HG03280 (cell line): ENCODE measurements at regions not wholly inside any gene's neighbourhood (a gene's known extent, or its start where the extent isn't known, plus 50 kb on each side); places are given as distances from the start of the nearest gene placed in this dataset.

Source experiments
- ATAC-seq: cut with Tn5 transposase; IDR thresholded peaks from one replicate; pipeline ENCODE4 v1.9.1; 2021; ENCODE audit warnings: mild to moderate bottlenecking, moderate library complexity; ENCODE audit not compliant: unreplicated experiment

DNA sequence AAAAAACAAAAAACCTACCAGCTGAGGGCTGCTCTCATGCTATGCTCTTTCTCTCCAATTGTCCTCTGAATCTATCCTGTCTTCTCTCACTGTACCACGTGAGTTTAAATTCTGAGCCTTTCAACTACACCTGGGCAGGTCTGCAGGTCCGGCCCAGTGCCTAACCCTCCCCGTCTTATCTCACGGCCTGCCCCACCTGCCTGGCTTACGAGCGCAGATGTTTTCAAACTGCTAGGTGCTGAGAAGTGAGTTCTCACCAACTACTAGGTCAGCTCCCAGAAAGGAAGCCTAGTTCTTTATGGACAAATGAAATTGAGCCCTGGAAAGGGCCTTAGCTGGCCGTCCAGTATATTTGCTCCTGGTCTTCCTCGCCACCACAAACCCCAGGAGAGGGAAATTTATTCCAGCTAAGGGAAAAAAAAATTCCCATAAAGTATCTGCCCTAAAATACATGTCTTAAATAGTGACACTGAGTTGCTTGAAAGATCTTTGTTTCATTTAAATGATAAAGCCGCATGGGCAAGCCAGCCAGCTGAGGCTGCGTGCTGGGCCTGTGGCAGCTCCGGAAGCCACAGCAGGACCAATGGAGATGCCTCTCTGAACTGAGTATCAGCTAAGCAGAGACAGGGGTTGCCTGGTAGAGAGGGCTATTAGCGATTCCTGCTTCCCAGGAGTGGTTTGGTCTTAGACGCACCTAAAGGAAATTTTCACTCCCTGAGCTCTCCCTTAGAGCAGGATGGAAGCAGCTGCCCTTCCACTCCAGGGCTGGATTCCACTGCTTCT lies 92.5 kb upstream of the NCK2 start:
- ATAC-seq, result no peak

DNA sequence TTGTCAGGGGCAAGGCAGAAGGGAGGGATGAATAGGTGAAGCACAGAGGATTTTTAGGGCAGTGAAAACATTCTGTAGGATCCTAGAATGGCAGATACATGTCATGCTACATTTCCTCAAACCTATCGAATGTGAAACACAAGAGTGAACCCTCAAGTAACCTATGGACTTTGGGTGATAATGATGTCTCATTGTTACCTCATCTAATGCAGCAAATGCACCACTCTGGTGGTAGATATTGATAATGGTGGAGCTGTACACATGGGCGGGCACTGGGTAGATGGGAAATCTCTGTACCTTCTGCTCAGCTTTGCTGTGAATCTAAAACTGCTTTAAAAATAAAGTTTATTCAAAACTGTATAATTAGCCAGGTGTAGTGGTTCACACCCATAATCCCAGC lies 95.2 kb upstream of the NCK2 start:
- ATAC-seq, result no peak

DNA sequence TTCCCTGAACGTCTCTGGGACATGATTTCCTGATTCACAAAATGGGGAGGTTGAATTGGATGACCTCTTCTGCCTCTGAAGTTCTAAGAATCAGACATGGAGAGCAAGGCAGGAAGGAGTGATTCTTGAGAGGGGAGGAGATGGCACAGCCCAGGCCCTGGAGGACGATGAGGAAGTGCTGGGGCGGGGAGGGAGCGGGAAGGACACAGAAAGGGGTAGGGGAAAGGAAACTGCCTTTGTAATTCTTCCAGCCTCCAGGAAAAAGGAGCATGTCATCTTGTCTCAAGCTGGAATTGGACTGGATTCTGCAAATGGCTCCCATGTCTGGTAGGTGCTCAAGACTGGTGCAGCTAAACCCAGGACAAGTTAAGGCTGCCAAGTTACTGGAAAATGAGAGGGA lies 97.0 kb upstream of the NCK2 start:
- ATAC-seq, result no peak

DNA sequence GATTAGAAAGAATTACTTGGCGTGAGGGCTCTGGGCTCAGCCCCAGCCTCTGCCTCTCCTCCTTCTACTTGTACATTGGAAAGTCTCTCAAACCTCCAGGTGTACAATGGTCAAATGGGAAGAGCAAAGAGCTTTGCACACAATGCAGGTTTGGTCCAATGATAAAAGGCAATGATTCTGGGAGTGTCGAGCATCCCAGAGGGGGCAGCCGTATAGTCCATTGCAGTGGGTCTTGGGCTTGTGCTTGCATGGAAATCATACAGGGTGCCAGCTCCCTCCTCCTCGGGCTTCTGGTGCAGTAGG lies 98.0 kb upstream of the NCK2 start:
- no peak for ATAC-seq

DNA sequence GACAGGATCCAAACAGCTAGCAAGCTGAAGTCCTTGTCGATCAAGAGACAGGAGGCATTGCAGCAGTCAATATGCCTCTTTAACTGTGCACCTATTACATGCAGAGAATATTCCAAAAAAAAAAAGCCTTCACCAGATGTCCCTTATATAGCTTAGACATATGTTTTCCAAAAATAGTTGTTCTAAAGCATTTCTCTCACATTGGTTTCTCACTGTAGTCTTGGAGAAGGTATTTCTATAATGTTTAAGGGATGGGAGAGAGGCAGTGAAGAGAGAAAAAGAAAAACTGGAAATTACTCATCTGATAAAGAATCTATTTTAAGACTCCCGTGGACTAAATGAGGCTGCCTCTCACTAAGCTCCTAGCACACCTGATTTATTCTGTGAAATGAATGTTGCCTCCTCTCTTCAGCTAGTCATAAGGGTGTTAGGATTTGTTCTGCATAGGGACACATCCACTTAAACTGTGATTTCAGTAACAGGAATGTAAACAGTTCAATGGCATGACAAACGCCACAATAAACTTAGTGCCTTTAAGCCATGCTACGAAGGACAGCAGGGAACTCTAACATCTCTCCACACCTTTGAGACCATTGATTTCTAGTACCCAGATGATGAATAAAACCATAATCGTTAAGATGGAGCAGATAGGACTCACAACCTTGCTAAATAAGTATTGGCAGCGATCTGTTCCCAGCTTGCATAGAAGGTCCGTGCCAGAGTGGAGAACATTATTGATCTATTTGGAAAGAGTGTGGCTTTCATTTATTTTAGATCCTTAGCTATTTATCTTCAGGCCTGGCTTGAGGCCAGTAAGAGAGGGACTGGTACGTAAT lies 98.6 kb upstream of the NCK2 start:
- no peak for ATAC-seq

DNA sequence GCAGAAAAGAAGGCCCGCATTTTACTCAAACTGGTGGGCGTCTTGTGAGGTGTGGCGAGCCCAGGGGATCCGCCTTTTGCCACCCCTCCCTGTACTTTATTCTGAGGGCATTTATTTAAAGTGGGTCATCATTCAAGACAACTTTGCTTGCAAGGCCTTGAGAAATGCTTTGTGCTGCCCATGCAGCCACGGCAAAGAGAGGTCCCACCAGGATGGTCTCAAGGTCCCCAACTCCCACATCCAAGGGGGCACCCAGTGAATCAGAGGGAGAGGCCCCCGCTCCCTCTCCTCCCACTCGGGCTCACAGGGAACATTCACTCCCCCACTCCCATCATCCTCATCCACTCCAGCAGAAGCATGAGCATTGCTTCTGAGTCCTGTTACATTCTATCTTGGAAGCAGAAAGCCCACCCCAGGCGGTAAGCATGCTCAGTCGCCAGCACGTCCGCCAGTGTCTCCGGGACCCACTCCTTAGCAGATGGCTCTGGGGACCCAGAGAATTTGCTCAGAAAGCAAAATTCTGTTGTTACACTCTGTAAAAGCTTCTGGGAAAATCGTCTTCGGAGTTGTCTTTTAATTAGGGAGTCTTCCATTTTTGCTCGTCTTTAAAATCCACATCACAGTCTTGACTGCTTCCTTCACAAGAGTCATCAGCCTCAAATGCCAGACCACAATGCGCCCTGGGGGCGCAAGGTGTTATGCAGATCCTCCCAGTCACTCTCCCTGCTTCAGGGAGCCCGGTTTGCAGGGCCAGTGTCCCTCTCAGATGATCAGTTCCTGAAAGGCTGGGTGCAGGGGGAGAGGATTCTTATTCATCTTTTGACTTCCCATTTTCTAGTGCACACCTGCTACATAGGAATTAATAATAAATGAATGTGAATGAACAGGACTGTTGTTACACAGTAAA lies 99.4 kb upstream of the NCK2 start:
- no peak for ATAC-seq

DNA sequence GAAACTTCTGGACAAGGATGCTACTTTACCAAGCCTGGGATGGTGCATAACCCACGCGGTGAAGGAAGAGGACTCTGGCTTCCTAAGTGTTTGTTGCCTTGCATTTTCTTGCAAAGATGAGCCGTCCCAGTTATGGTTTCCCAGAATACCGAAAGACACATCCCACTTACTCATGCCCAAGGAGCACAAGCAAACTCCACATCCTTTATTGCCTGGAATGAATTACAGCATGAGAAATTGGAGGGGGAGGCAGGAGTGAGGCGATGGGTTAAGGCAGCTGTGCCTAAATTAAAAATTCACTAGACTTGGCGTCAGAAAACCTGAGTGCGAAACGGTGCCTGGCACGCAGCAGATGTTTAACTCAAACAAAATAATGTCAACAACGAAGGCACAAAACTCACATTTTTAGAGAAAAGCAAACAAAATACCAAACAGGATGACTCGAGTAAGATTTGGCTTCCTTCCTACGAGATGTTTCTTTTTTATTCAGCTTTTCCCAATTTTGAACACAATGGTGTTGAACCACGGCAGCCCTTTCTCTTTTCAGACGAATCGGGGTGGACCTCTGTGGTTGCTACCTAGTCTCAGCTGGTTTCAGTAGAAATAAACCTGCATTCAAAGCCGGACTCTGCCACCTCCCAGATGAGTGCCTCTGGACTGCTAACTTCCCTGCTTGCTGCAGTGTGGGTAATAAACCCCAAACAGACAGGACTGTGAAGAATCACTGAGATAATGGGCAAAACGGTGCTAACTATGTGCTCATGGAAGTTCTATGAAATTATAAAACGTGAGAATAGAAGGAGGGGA lies 100.3 kb upstream of the NCK2 start:
- ATAC-seq, result no peak

DNA sequence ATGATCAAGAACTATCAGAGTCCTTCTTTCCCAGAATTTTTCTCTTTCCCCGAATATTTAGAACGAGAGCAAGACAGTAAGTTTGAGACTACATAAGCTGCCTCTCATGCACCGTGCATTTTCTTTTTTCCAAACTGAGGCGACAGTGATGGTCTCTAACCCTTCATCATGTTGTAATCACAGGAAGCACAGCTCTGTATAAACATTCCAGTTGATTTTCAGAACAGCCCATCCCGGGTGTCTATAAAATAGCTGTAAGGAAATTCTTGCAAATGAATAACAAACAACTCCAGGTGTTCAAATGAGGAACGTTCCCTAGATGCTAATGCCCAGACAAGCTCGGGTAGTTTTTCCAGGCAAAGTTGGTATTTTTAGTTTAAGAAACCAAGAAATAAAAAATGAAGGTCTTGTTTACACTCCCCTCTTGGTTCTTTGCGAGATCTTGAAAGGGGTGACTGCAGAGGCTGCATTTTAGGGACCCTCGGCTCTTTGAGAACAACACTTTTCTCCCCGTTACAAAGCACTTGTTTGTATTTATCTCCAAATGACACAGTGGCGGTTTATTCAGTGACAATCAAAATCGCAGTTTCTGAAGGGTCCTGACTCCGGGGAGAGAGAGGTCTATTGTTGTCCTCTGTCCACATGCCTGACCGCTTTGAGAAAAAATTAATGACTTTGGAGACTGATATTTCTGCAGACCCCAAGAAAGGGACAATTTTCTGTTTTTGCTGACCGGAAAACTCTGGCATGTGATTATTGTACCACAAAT lies 101.1 kb upstream of the NCK2 start:
- ATAC-seq, result no peak

DNA sequence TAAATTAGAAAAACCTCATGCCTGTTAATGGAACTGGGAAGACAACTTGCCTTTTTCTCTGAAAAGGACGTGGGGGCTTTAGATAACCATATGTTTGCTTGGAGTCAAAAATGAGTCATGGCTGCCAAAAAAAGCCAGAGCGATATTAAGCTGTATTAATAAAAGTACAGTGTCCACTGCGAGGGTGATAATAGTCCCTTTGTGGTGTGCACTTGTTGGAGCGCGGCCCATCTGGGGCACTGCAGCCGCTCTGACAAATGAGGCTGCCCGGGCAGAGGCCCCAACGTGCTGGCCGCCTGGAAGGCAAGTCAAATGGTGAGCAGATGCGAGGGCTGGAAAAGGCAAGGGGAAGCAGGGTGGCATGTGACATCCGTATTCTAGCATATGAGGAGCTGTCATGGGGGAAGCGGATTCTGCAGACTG lies 103.3 kb upstream of the NCK2 start:
- no peak for ATAC-seq

DNA sequence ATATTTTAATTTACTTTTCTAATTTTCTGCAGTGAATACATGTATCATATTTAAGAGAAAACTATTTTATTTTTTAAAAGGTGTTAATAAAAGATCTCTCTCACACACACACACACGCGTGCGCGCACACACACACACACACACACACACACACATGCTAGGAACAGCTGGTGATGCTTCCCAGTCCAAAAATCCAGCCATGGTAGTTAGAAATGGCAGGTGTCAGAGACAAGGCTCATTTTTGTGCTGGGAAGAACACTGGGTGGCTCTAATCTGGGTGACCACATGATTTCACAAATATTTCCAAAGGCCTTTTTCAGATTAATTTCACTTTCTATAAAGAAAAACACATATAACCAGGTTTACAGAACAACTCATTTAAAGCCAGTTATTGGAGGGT lies 104.5 kb upstream of the NCK2 start:
- no peak for ATAC-seq

DNA sequence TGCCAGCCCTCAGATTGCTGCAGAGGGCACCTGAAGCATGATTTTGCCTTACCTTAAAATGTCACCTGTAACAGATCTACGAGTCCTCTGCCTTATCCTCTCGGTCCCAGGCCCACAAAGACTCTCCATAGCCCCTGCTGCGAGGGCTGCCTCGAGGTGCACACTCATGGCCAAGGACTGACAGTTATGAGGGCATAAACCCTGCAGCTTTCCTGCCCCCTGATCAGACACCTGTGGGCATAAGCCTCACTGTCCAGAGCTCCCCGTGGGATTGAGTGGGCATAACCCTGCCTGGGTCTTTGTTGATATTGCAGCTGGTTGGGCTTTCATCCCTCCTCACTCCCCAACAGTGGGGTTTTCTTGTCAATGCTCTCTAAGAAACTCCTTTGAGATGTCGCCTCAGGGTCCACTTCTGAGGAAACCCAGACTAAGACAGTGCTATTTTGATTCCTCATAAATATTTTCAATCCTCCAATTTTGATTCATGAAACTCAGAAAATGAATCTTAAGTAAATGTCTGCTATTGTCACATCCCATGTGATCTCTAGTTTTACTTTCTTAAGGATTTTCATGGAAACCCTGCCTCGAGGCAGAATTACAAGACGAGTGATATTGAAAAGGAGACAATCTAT lies 108.5 kb upstream of the NCK2 start:
- ATAC-seq, result no peak

DNA sequence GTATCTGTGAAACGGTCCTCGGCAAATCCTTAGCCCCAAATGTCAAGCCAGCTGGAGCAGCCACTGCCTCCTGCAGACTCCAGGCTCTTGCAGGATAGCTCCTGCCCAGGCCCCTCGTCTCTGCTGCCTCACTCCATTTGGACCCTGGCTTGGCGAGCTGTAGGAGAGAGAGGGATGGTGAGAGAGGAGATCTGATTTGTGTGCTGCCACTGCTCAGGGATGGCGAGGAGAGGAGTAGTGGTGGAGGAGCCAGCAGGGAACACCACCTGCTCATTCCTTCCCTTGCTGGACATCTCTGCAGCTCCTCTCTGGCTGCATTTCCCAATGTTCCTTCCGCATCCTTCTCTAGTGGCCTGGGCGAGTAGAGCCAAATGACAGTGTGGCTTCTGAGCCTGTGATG lies 109.1 kb upstream of the NCK2 start:
- no peak for ATAC-seq

DNA sequence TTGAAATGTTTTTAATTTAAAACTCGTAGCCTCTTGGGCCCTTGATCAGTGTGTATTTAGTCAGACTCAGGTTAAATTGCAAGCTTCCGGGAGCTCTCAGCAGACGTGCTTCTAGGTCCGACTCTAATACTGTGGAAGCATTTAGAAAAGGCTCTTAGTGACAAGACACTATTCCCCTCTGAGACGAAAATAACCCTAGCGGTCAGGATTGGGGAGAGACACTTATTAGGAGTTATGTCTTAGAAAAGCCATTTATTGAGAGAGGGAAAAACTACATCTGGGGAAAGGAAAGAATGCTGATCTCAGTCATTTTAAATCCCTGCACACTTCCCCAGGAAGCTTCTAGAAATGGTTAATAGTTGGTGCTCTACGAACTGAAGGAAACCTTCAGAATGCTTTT lies 110.5 kb upstream of the NCK2 start:
- no peak for ATAC-seq

DNA sequence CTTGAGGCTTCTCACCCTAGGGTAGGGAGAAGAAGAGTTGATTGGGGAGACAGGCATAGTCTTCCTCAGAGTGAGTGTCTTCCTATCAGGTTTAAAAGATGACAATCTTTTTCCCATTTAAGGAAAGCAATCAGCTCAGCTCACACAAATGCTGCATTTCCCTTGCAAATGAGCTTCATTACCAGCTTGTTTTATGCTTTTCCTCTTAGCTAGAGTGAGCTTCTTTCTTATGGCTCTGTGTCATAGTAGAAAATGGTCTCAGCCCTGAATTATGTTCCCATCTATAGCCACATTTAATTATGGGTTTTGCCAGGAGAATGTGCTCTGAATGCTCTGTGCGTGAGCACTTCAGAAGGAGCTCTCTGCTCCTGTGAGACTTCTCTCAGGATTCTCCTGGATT lies 112.8 kb upstream of the NCK2 start:
- ATAC-seq, result no peak

DNA sequence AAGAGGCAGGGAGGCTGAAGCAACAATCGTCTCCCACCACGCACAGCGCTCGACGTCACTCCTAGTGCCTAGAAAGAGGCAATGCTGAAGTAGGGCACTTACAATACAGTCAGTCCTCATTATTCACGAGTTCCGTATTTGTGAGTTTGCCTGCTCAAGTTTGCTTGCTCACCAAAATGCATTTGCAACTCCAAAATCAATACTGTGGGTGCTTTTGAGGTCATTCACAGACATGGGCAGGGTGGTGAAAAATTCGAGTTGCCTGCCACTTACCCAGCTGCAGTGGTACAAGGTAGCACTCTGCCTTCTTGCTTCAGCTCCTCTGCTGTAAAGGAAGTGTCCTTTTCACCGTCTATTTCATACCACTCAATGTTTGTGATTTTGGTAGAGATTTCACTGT lies 113.7 kb upstream of the NCK2 start:
- no peak for ATAC-seq

DNA sequence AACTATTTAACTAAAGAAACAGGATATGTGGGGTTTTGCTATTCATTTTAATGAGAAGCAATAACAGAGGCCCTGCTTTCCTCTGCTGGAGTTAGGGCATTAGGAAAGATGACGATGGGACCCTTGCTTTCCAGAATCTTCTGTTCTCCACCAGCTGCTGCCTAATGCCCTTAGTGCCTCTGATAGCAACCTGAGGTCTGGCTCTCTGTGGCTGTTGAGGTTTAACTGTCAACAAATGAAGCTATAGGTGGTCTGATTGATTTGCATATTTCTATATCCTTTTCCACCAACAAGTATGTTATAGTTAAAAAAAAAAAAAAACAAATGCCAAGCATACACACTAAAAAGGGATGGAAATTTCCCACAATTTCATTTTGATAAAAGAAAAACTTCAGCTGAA lies 115.1 kb upstream of the NCK2 start:
- no peak for ATAC-seq

DNA sequence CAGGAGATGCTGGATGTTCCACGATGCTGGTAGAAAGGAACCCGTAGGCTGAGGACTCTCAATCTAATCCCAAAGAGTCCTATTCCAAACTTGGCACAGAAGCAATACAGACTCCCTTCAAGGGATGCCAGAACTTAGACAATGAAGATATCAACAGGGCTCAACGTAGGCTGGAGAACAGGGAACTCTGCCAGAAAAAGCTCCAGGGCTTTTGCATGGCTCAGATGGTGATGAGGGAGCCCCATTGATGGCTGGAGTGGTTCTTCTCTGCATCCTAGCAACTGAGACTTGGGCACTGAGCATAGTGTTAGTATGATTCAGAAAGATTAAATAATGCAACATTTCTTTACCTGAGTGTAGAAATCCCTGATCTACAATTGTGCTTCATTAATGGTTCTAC lies 117.2 kb upstream of the NCK2 start:
- no peak for ATAC-seq

DNA sequence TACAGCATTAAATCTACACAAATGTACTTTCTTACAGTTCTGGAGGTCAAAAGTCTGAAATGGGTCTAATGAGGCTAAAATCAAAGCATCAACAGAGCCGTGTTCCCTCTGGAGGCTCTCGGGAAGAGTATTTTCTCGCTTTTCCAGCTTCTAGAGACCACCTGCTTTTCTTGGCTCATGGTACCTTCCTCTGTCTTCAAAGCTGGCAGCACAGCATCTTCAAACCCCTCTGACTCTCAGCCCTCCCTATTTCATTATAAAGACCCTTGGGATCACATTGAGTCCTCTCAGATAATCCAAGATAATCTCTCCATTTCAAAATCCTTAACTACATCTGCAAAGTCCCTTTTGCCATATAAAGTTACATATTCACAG lies 117.8 kb upstream of the NCK2 start:
- no peak for ATAC-seq

DNA sequence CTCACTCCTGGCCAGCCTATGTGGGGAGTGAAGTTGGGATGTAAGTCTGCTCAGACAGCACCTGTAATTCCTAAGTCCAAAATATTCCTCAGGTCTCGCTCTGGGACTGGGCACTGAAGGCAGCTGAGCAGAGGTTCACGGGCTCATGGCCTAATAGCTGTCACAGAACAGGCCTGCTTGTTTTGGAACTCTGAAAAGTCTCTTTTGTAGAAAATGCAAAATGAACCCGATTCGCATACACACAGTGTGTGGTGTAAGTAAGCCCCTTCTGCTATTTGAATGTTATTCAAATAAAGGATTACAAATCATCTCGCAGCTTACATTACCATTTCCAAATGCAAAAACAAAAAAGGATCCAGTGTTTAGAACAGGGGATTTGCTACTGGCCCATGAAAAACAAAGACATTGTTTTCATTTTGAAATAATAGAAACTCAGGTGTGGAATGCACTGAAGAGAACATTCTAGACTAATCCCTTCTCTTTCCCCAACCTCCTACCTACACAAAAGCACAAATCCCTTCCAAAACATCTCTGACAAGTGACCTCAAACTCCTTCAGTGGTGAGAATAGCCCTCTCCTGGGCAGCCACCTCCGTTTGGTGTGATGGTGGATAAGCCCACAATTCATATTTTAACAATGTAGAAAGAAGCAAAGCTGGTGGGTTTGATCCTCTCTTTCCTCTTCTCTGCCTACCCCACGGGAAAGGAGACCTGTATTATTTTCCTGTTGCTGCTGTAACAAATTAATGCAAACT lies 118.3 kb upstream of the NCK2 start:
- no peak for ATAC-seq
